T-helper 1 cell treated with Interleukin-12 subunit alpha and Interleukin-12 subunit beta and Interleukin-4 antibody, amounts not matched to agents 30 μg/mL and 1 μg/mL, for 36 hours (primary cell): ENCODE measurements at regions not wholly inside any gene's neighbourhood (a gene's known extent, or its start where the extent isn't known, plus 50 kb on each side); places are given as distances from the start of the nearest gene placed in this dataset.

Source experiments
- H3K27ac Mint-ChIP-seq: one replicate; pipeline ENCODE4 v1.8.0; 2021; ENCODE audit warnings: mild to moderate bottlenecking, mixed read lengths
- H3K27me3 Mint-ChIP-seq: one replicate; pipeline ENCODE4 v1.8.0; 2021; ENCODE audit warnings: low read depth, mixed read lengths
- H3K36me3 Mint-ChIP-seq: one replicate; pipeline ENCODE4 v1.8.0; 2021; ENCODE audit warnings: low read depth, mixed read lengths
- H3K4me1 Mint-ChIP-seq: one replicate; pipeline ENCODE4 v1.8.0; 2021; ENCODE audit warnings: low read depth, mixed read lengths
- H3K4me3 Mint-ChIP-seq: one replicate; pipeline ENCODE4 v1.8.0; 2021; ENCODE audit warnings: mild to moderate bottlenecking, moderate library complexity, mixed read lengths
- H3K9me3 Mint-ChIP-seq: one replicate; pipeline ENCODE4 v1.8.0; 2021; ENCODE audit warnings: mixed read lengths

DNA sequence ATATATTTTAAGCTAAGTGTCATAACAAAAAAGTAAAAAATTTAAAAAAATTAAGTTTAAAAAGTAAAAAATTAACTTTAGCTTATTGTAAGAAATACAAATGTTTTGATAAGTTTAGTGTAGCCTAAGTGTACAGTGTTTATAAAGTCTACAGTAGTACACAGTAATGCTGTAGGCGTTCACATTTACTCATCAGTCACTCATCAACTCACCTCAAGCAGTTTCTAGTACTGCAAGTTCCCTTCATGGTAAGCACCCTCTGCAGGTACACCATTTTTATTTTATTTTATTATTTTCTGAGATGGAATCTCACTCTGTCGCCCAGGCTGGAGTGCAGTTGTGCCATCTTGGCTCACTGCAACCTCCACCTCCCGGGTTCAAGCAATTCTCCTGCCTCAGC lies 316.0 kb downstream of the FGFR2 start:
- H3K27ac Mint-ChIP-seq, result no peak overlapping the region
- no peaks in the 10 kb centered on the region for H3K4me1 Mint-ChIP-seq
- no peaks in the 10 kb centered on the region for H3K36me3 Mint-ChIP-seq
- no peak overlapping the region for H3K4me3 Mint-ChIP-seq
- no peaks in the 10 kb centered on the region for H3K9me3 Mint-ChIP-seq
- no peaks in the 10 kb centered on the region for H3K27me3 Mint-ChIP-seq

- Mint-ChIP-seq H3K4me3 (no peak overlapping the region), H3K9me3 (no peaks in the 10 kb centered on the region), H3K27me3 (no peaks in the 10 kb centered on the region), H3K4me1 (no peaks in the 10 kb centered on the region), H3K36me3 (no peaks in the 10 kb centered on the region), H3K27ac (no peak overlapping the region)
Observed at GRCh38 chr10:121282797-121283515, 315.3 kb downstream of the FGFR2 start.

DNA sequence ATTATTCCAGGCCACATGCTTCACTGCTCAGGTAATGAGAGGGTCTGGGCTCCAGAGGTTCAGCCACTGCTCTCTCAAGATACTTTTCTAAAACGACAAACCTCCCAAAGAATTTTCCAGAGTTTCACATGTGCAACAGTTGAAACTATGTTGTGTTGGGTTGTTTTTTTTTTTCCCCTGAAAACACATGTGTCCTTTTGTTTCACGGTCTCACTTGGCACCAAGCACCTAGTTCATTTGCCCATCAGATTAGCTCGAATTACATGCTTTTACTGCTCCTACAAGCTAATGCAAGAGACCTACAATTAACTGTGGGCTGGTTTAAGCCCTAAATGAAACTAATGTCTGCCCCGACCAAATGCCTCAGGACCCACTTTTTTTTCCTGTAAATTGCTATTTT lies 313.3 kb downstream of the FGFR2 start:
- no peaks in the 10 kb centered on the region for H3K4me1 Mint-ChIP-seq
- no peak overlapping the region for H3K27ac Mint-ChIP-seq
- no peaks in the 10 kb centered on the region for H3K9me3 Mint-ChIP-seq
- no peaks in the 10 kb centered on the region for H3K27me3 Mint-ChIP-seq
- no peaks in the 10 kb centered on the region for H3K36me3 Mint-ChIP-seq
- H3K4me3 Mint-ChIP-seq, result no peak overlapping the region

- Mint-ChIP-seq H3K27ac (no peak overlapping the region), H3K4me1 (no peaks in the 10 kb centered on the region), H3K27me3 (no peaks in the 10 kb centered on the region), H3K9me3 (no peaks in the 10 kb centered on the region), H3K36me3 (no peaks in the 10 kb centered on the region), H3K4me3 (no peak overlapping the region)
Observed at GRCh38 chr10:121285406-121286196, 312.6 kb downstream of the FGFR2 start.

DNA sequence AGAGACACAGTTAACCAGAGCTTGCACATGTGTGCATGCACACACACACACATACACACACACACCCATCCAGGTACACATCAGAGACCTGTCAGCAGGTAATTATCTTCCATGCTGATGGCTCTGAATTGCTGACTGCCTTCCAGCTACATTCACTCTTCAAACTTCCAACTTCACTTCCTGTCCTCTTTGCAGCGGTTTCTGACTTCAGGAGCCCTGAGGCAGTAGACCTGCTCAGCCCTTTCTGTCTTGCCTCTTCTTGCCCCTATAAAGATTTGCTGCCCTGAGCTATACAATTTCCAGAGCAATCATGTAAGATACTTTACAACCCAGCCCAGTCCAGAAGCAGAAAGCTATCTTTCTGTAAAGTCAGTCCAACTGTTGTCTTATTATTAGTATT lies 310.2 kb downstream of the FGFR2 start:
- Mint-ChIP-seq H3K4me3 (no peak overlapping the region), H3K4me1 (no peaks in the 10 kb centered on the region), H3K27me3 (no peaks in the 10 kb centered on the region), H3K27ac (no peak overlapping the region), H3K9me3 (no peaks in the 10 kb centered on the region), H3K36me3 (no peaks in the 10 kb centered on the region)

DNA sequence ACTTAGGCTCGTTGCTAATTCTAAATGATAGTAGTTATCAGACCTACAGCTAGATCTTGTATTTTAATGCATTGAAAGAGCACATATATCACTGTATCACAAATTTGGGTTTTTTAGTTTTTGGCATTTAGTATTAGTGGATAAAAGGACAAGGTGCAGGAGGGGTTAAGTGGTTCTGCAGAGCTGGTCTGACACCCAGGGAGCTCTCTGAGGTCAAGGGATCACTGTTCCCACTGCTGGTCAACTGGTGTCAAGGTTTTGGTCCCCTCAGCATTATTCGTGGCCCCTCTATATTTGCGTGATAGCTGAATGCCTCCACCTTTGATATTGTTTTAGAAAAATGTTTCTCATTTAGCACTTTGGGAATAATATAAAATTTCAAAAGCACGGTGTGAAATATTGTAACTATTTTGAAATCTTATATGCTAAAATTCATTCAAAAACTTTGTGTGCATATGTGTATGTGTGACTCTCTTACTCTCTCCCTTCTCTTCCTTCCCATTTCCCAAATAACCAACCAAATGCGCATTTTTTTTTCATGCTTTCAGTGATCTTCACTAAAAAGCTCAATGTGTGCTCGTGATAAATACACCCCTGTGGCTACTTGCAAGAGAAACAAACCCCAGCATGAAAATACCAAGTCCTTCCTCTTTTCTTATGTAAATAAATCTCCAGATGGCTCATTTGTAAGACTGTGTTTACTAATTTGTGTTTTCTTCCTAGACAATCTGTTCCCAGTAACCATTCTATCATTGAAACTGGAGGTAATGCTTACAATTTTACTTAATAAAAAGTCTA lies 309.2 kb downstream of the FGFR2 start:
- no peaks in the 10 kb centered on the region for H3K36me3 Mint-ChIP-seq
- no peaks in the 10 kb centered on the region for H3K4me1 Mint-ChIP-seq
- H3K4me3 Mint-ChIP-seq, result no peak overlapping the region
- no peak overlapping the region for H3K27ac Mint-ChIP-seq
- no peaks in the 10 kb centered on the region for H3K27me3 Mint-ChIP-seq
- no peaks in the 10 kb centered on the region for H3K9me3 Mint-ChIP-seq

DNA sequence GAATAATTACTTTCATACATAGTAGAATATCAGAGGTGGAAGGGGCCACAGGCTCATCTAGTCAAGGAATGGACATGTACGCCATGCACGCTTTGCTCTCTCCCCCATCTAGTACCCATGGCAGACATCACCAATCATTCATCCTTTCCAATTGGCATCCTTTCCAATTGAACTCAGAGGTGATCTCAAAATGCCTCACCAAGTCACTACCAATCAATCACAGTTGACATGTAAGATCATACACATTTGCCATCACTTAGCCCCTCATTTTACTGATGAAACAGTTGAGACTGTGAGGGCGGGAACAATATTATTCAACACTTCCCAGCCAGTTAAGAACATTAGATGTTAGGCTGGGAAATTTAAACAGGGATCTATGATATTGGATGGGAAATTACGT lies 308.4 kb downstream of the FGFR2 start:
- Mint-ChIP-seq H3K4me1 (no peaks in the 10 kb centered on the region), H3K36me3 (no peaks in the 10 kb centered on the region), H3K27ac (no peak overlapping the region), H3K27me3 (no peaks in the 10 kb centered on the region), H3K4me3 (no peak overlapping the region), H3K9me3 (no peaks in the 10 kb centered on the region)

DNA sequence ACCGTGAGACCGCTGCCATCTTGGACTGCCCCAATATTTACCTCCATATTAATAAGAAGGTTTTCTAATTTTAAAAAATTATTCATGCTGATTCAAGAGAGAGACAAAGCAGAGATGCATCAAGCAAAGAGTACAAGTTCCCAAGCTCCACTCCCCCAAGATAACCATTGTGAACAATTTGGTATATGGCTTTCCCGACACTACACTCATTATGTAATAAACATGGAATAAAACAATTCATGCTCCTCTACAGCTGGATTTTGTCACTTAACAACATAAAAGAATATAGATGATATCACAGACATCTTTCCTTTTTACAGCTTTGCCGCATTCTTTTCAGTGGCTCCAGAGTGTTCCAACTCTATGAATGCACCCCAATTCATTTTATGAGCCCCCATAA lies 307.6 kb downstream of the FGFR2 start:
- Mint-ChIP-seq H3K9me3 (no peaks in the 10 kb centered on the region), H3K4me3 (no peak overlapping the region), H3K36me3 (no peaks in the 10 kb centered on the region), H3K27me3 (no peaks in the 10 kb centered on the region), H3K27ac (no peak overlapping the region), H3K4me1 (no peaks in the 10 kb centered on the region)

DNA sequence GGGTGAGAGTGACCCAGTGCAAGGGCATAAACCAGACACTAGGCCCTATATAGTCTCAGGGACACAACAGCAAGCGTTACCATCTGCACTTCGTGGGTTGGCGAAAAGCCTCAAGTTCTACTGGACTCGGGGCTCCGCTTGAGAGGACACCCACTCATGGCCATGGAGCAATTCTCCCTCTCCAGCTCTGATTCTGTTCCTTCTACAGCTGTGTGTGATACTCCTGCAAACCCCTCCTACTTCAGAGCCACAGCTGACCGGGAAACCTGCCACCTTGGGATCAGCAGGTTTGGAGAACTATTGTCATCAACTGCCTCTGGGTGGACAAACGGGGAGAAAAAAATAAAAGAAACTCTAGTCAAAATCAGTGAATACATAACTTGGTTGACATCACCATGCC lies 306.9 kb downstream of the FGFR2 start:
- no peak overlapping the region for H3K4me3 Mint-ChIP-seq
- no peaks in the 10 kb centered on the region for H3K4me1 Mint-ChIP-seq
- no peak overlapping the region for H3K27ac Mint-ChIP-seq
- H3K36me3 Mint-ChIP-seq, result no peaks in the 10 kb centered on the region
- no peaks in the 10 kb centered on the region for H3K9me3 Mint-ChIP-seq
- no peaks in the 10 kb centered on the region for H3K27me3 Mint-ChIP-seq

DNA sequence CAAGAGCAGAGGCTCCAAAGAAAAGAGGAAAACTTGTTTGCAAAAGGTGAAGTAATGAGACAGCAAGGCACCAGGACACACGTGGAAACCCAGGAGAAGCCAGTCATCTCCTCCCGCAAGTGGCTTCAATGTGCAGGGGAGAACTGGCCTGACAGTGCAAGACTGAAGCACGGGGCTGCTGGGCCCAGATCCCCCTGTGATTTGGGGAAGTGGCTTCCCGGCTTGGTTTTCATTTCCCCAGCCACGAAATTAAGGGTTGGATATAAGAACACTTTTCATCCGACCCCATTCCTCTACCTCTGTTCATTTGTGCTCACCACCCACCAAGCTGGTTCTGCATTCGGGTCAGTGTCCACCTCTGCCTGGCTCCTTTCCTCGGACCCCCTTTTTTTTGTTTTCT lies 306.4 kb downstream of the FGFR2 start:
- H3K4me3 Mint-ChIP-seq, result no peak overlapping the region
- H3K4me1 Mint-ChIP-seq, result no peaks in the 10 kb centered on the region
- H3K9me3 Mint-ChIP-seq, result no peaks in the 10 kb centered on the region
- no peaks in the 10 kb centered on the region for H3K36me3 Mint-ChIP-seq
- no peak overlapping the region for H3K27ac Mint-ChIP-seq
- H3K27me3 Mint-ChIP-seq, result no peaks in the 10 kb centered on the region

GRCh38 chr10:121292321-121292720 lies 305.9 kb downstream of the FGFR2 start:
- Mint-ChIP-seq H3K4me3 (no peak overlapping the region), H3K27ac (no peak overlapping the region), H3K36me3 (no peaks in the 10 kb centered on the region), H3K9me3 (no peaks in the 10 kb centered on the region), H3K4me1 (no peaks in the 10 kb centered on the region), H3K27me3 (no peaks in the 10 kb centered on the region)

DNA sequence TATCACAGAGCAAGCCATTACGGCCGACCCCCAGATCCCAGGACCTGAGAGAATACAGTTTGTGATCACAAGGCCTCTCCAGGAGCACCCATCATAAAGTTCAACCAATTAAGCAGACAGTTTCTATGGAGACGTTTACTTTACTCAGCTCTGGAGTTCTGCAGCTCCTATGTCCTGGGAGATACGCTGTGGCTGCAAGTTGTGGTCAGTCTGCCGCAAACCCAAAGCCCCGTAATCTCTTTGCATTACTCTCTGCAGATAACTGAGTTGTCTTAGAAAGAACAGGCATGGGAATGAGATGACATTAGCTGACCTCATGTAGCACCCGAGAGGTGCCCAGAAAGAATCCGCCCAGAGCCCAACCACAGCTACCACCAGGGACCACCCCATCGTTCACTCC lies 305.1 kb downstream of the FGFR2 start:
- no peaks in the 10 kb centered on the region for H3K36me3 Mint-ChIP-seq
- H3K4me1 Mint-ChIP-seq, result no peaks in the 10 kb centered on the region
- no peak overlapping the region for H3K4me3 Mint-ChIP-seq
- no peaks in the 10 kb centered on the region for H3K27me3 Mint-ChIP-seq
- H3K9me3 Mint-ChIP-seq, result no peaks in the 10 kb centered on the region
- no peak overlapping the region for H3K27ac Mint-ChIP-seq

DNA sequence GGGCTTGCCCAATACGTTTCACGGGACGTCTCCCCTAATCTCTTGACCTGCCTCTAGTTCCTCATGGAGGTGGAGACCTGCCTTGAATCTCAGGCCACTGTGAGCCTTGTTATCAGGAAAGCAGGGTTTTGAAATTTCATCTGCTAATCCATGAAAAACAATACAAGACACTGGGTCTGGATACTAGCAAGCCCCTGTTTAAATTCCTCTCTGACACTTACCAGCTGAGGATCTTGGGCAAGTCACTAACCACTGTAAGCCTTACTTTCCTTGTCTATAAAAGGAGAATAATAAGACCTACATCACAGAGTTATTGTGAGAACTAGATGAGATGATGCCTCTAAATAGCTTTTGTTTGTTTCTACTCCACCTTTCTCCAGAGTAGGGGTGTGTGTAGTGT lies 303.6 kb downstream of the FGFR2 start:
- Mint-ChIP-seq H3K27ac (no peak overlapping the region), H3K4me3 (no peak overlapping the region), H3K27me3 (no peaks in the 10 kb centered on the region), H3K4me1 (no peaks in the 10 kb centered on the region), H3K9me3 (no peaks in the 10 kb centered on the region), H3K36me3 (no peaks in the 10 kb centered on the region)

- no peaks in the 10 kb centered on the region for H3K27me3 Mint-ChIP-seq
- no peaks in the 10 kb centered on the region for H3K9me3 Mint-ChIP-seq
- no peak overlapping the region for H3K4me3 Mint-ChIP-seq
- no peaks in the 10 kb centered on the region for H3K4me1 Mint-ChIP-seq
- H3K27ac Mint-ChIP-seq, result no peak overlapping the region
- no peaks in the 10 kb centered on the region for H3K36me3 Mint-ChIP-seq
Observed at GRCh38 chr10:121296378-121296777, 301.9 kb downstream of the FGFR2 start.
